ENCODE measurements at regions not wholly inside any gene's neighbourhood (a gene's known extent, or its start where the extent isn't known, plus 50 kb on each side); places are given as distances from the start of the nearest gene placed in this dataset.
A peak's percentile ranks its signal among the peaks of the same experiment; 100 is the strongest.
"Not testable (repeated sequence)": the region's sequence is repeated elsewhere in the genome, so short reads cannot be mapped to it uniquely, and the experiment has no call there.

- no peaks in the 10 kb centered on the region for H3K4me1 Mint-ChIP-seq (ENCODE audit: low read depth in 2 of 2)
- no peaks in the 10 kb centered on the region for H3K36me3 Mint-ChIP-seq
- no peak overlapping the region for H3K4me3 Mint-ChIP-seq
- no peaks in the 10 kb centered on the region for H3K9me3 Mint-ChIP-seq
- H3K27me3 Mint-ChIP-seq, result peaks cover 7 to 21% of the 10 kb centered on the region in 2 donors
- H3K27ac Mint-ChIP-seq, result no peak overlapping the region
- ATAC-seq, result no peak
- no peak for DNase-seq (ENCODE audit: low spot score)
These were observed 148.0 kb upstream of the NUDT4 start for GRCh38 chr12:93229494-93230325.

- ATAC-seq (no peak), DNase-seq (ENCODE audit: low spot score) (no peak)
- H3K27ac Mint-ChIP-seq, result no peak overlapping the region
- no peaks in the 10 kb centered on the region for H3K36me3 Mint-ChIP-seq
- no peaks in the 10 kb centered on the region for H3K9me3 Mint-ChIP-seq
- H3K27me3 Mint-ChIP-seq, result peaks cover 7 to 26% of the 10 kb centered on the region in 2 donors
- H3K4me1 Mint-ChIP-seq (ENCODE audit: low read depth in 2 of 2), result no peaks in the 10 kb centered on the region
- no peak overlapping the region for H3K4me3 Mint-ChIP-seq
These were observed 147.4 kb upstream of the NUDT4 start for GRCh38 chr12:93230326-93230720.

GRCh38 chr12:93231938-93232337, 145.8 kb upstream of the NUDT4 start:
- Mint-ChIP-seq H3K27ac (no peak overlapping the region), H3K27me3 (peaks cover 9 to 26% of the 10 kb centered on the region in 2 donors), H3K4me1 (ENCODE audit: low read depth in 2 of 2) (no peaks in the 10 kb centered on the region), H3K4me3 (no peak overlapping the region), H3K9me3 (no peaks in the 10 kb centered on the region), H3K36me3 (no peaks in the 10 kb centered on the region)
- ATAC-seq, result no peak
- DNase-seq (ENCODE audit: low spot score), result no peak

GRCh38 chr12:93234641-93235040, 143.1 kb upstream of the NUDT4 start:
- Mint-ChIP-seq H3K9me3 (no peaks in the 10 kb centered on the region), H3K4me1 (ENCODE audit: low read depth in 2 of 2) (no peaks in the 10 kb centered on the region), H3K27ac (no peak overlapping the region), H3K36me3 (no peaks in the 10 kb centered on the region), H3K27me3 (peaks cover 5 to 15% of the 10 kb centered on the region in 2 donors), H3K4me3 (no peak overlapping the region)
- no peak for ATAC-seq
- DNase-seq (ENCODE audit: low spot score), result no peak

GRCh38 chr12:93235881-93236280, 141.8 kb upstream of the NUDT4 start:
- Mint-ChIP-seq H3K36me3 (no peaks in the 10 kb centered on the region), H3K4me3 (no peak overlapping the region)

GRCh38 chr12:93237235-93237915, 140.3 kb upstream of the NUDT4 start:
- ATAC-seq (no peak), DNase-seq (ENCODE audit: low spot score) (no peak)
- H3K27ac Mint-ChIP-seq, result no peak overlapping the region
- no peaks in the 10 kb centered on the region for H3K4me1 Mint-ChIP-seq (ENCODE audit: low read depth in 2 of 2)
- H3K36me3 Mint-ChIP-seq, result no peaks in the 10 kb centered on the region
- H3K4me3 Mint-ChIP-seq, result no peak overlapping the region
- H3K27me3 Mint-ChIP-seq, result peaks cover 2 to 7% of the 10 kb centered on the region in 2 donors
- H3K9me3 Mint-ChIP-seq, result no peaks in the 10 kb centered on the region

More at GRCh38 chr12:93235881-93236280, 141.8 kb upstream of the NUDT4 start:
- peaks cover 5 to 15% of the 10 kb centered on the region in 2 donors for H3K27me3 Mint-ChIP-seq
- ATAC-seq (peak in 1 of 2 donors; percentile 6), DNase-seq (ENCODE audit: low spot score) (no peak)
- no peaks in the 10 kb centered on the region for H3K4me1 Mint-ChIP-seq (ENCODE audit: low read depth in 2 of 2)
- no peak overlapping the region for H3K27ac Mint-ChIP-seq
- H3K9me3 Mint-ChIP-seq, result no peaks in the 10 kb centered on the region

- not testable (repeated sequence) for ATAC-seq; H3K9me3 Mint-ChIP-seq; H3K4me3 Mint-ChIP-seq; H3K27me3 Mint-ChIP-seq; H3K36me3 Mint-ChIP-seq; DNase-seq (ENCODE audit: low spot score); H3K4me1 Mint-ChIP-seq (ENCODE audit: low read depth in 2 of 2); H3K27ac Mint-ChIP-seq
These were observed 139.0 kb upstream of the NUDT4 start for GRCh38 chr12:93238512-93239262.

GRCh38 chr12:93239789-93240188, 137.9 kb upstream of the NUDT4 start:
- not testable (repeated sequence) for H3K9me3 Mint-ChIP-seq; H3K4me3 Mint-ChIP-seq; ATAC-seq; H3K27me3 Mint-ChIP-seq; H3K27ac Mint-ChIP-seq; H3K36me3 Mint-ChIP-seq; DNase-seq (ENCODE audit: low spot score)
- H3K4me1 Mint-ChIP-seq (ENCODE audit: low read depth in 2 of 2), result peaks cover 7 to 11% of the 10 kb centered on the region in 2 donors

- DNase-seq (ENCODE audit: low spot score), result no peak
- H3K27ac Mint-ChIP-seq, result no peak overlapping the region
- no peaks in the 10 kb centered on the region for H3K27me3 Mint-ChIP-seq
- no peak overlapping the region for H3K4me3 Mint-ChIP-seq
- no peak for ATAC-seq
- peaks cover 9 to 13% of the 10 kb centered on the region in 2 donors for H3K4me1 Mint-ChIP-seq (ENCODE audit: low read depth in 2 of 2)
- no peaks in the 10 kb centered on the region for H3K36me3 Mint-ChIP-seq
- no peaks in the 10 kb centered on the region for H3K9me3 Mint-ChIP-seq
These were observed 135.4 kb upstream of the NUDT4 start for GRCh38 chr12:93242154-93242972.

- Mint-ChIP-seq H3K27ac (peak overlapping the region in 1 of 2 donors; percentile 47), H3K27me3 (no peaks in the 10 kb centered on the region), H3K4me3 (no peak overlapping the region), H3K4me1 (ENCODE audit: low read depth in 2 of 2) (peaks cover 13 to 15% of the 10 kb centered on the region in 2 donors), H3K9me3 (no peaks in the 10 kb centered on the region), H3K36me3 (no peaks in the 10 kb centered on the region)
- ATAC-seq, result no peak
- DNase-seq (ENCODE audit: low spot score), result no peak
These were observed 134.4 kb upstream of the NUDT4 start for GRCh38 chr12:93243382-93243688.

- peak; percentile 64 to 89 for ATAC-seq
- peaks cover 13 to 16% of the 10 kb centered on the region in 2 donors for H3K4me1 Mint-ChIP-seq (ENCODE audit: low read depth in 2 of 2)
These were observed 133.8 kb upstream of the NUDT4 start for GRCh38 chr12:93243689-93244513.

GRCh38 chr12:93244514-93245077, 133.1 kb upstream of the NUDT4 start:
- H3K27me3 Mint-ChIP-seq, result no peaks in the 10 kb centered on the region
- DNase-seq (ENCODE audit: low spot score) (no peak), ATAC-seq (peak in 1 of 2 donors; percentile 16)
- peak overlapping the region; percentile 37 for H3K4me3 Mint-ChIP-seq
- H3K9me3 Mint-ChIP-seq, result no peaks in the 10 kb centered on the region
- H3K4me1 Mint-ChIP-seq (ENCODE audit: low read depth in 2 of 2), result peaks cover 13 to 23% of the 10 kb centered on the region in 2 donors
- H3K27ac Mint-ChIP-seq, result peak overlapping the region; percentile 26 to 90
- H3K36me3 Mint-ChIP-seq, result no peaks in the 10 kb centered on the region

More at GRCh38 chr12:93243689-93244513, 133.8 kb upstream of the NUDT4 start:
- H3K4me3 Mint-ChIP-seq, result peak overlapping the region; percentile 37
- no peaks in the 10 kb centered on the region for H3K36me3 Mint-ChIP-seq
- no peaks in the 10 kb centered on the region for H3K9me3 Mint-ChIP-seq
- peak overlapping the region; percentile 26 to 90 for H3K27ac Mint-ChIP-seq
- no peaks in the 10 kb centered on the region for H3K27me3 Mint-ChIP-seq
- peak; percentile 63 for DNase-seq (ENCODE audit: low spot score)
